NOMO-1 treated with DMSO at 0.1 percent for 48 hours (cell line): ENCODE measurements at regions not wholly inside any gene's neighbourhood (a gene's known extent, or its start where the extent isn't known, plus 50 kb on each side); places are given as distances from the start of the nearest gene placed in this dataset.

Source experiments
- DNase-seq: peaks from one replicate; lab custom pipeline; 2025; ENCODE audit not compliant: unreplicated experiment; lab: John Stamatoyannopoulos, UW

- no peak for DNase-seq
Measured at GRCh38 chr9:91066042-91066415, 264.4 kb downstream of the SYK start.

- DNase-seq, result no peak
Measured at GRCh38 chr9:91066856-91067255, 265.2 kb downstream of the SYK start.

DNA sequence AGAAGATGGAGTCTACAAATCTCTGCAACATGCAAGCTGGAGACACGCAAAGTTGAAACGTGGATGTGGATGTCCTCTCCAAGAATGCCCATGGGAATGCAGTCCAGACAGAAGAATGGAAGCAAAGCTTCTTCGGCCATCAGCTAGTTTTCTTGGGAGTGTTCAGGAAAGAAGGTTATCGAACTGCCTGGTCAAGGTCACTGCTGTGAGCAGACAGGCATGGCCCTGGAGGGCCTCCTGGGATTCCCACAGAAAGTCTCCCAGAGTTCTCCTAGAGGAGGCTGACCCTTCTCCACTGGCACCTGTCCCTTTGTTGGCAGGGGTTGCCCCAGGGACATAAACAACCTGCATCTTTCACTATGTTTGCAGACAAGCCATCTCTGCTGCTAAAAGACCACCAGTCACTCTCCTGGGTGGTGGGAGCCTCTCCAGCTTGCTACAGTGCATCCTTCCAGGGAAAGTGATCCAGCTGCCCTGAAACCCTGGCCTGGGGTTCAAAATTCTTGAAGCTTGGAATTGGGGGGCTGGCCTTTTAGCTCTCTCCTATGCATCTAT is 265.8 kb downstream of the SYK start:
- DNase-seq, result no peak

- no peak for DNase-seq
Measured at GRCh38 chr9:91071184-91071990, 269.8 kb downstream of the SYK start.

DNA sequence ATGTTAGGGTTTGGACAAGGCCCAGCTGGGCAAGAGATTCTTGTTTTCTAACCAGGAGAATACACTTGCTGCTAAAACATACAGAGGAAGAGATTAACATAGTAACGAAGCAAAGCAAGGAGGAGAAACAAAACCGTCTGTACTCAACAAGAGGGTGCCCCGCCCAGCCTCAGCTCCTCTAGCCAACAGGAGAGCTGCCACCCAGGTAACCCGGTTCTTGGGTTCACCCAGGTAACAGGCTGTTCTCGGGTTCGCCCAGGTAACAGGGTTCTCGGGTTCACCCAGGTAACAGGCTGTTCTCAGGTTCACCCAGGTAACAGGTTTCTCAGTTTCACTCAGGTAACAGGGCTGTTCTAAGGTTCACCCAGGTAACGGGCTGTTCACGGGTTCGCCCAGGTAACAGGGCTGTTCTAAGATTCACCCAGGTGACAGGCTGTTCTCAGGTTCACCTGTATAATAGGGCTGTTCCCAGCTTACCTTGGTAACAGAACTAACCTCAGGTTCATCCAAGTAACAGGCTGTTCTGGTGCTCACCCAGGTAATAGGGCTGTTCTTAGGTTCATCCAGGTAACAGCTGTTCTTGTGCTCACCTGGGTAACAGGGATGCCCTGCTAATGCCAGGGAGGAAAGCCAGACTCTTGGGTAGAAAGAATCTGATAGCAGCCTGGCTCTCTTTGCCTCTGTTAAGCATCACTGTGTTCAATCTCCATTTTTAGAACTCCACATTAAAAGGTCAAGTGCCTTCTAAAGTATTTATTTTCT is 271.6 kb downstream of the SYK start:
- no peak for DNase-seq

- DNase-seq, result no peak
Measured at GRCh38 chr9:91073811-91074771, 272.5 kb downstream of the SYK start.

DNA sequence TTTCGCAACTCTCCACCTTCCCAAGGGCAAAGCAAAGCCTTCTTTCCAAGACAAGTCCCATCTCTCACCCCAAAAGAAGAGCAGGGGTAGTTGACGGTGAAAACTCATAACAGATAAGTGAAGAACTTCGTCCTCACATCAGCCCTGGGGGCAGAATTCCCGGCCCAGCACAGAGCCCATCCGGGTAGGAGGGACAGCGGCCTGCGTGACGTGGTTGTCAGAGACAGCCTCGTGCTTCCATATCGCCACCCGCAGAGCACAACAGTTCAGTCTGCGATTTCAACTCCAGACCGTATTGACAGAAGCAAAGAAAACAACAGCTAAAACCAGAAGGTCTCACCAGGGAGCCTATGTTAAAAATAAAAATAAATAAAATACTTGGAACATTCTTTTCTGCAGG is 273.2 kb downstream of the SYK start:
- DNase-seq, result no peak

DNA sequence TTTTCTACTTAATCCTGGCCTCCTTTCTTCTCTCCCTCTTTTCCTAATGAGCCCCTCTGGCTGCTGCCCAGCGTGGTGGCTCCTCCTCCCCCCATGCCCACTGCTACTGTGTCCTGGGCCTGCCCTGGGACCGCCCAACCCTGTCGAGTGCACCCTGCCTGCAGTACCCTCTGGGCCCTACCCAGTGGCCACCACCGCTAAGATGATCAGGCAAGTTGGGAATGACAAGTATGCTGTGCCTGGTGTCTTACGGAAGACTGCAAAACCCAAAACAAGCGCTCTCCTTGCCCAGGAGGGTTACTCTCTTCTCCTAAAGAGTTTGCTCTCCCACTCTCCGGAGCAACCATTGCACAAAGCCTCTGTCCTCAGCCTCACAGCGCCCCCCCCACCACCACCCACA is 273.7 kb downstream of the SYK start:
- DNase-seq, result no peak

- DNase-seq, result no peak
Measured at GRCh38 chr9:91077624-91078368, 276.2 kb downstream of the SYK start.

DNA sequence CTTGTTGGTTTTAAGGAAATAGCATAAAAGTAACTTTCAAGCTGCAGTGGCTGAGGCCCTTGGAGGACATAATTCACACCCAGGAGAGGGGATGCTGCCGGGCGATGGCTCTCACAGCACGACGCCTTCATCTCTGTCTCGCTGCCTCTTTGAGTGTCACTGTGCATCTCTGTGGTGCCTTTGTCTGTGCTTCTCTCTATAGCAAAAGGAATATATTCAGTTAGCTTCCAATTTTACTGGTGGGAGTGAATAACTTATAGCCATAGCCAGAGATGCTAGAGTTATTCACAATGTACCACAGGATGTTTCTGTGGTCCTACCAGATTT is 276.7 kb downstream of the SYK start:
- no peak for DNase-seq

DNA sequence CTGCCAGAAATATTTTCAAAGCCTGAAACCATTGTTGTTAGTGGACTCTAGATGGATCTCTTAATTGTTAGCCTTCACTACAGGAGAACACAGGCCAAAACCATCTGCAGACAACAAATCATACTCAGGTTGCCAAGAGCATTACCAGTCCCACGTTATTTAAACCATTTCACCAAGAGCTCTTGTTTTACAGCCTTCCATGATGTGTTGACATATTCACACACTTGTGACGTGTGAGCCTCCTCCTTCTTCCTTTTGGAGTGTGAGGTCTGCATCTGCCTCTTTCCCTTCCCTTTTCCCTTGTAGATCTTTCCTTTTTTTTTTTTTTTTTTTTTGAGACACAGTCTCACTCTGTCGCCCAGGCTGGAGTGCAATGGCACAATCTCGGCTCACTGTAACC is 279.0 kb downstream of the AUH start:
- DNase-seq, result no peak

DNA sequence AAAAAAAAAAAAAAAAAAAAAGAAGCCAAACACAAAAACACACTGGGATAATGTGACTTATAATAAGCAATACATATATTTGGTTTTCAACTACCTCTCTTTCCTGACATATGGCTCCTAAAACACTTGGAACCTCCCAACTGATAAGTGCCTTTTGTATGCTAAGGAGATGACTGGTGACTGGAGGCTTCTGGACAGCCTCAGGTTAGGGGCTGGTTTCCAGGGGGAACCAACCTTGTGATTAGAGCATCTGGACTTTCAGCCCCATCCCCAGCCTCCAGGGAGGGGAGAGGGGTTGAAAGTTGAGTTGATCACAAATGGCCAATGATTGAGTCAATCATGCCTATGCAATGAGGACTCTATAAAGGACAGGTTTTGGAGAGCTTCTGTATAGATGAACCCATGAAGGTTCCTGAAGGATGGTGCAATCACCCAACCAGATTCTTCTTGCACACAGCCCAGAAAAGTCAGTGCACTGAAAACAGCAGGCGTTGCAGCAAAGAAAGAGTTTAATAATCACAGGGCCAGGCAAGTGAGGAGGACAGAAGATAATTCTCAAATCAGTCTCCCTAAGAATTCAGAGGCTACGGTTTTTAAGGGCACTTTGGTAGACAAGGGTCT is 276.7 kb downstream of the AUH start:
- DNase-seq, result no peak

- peak; percentile 81 for DNase-seq
Measured at GRCh38 chr9:91085517-91086291, 276.0 kb downstream of the AUH start.

- peak; percentile 0 for DNase-seq
Measured at GRCh38 chr9:91086657-91087461, 274.9 kb downstream of the AUH start.

DNA sequence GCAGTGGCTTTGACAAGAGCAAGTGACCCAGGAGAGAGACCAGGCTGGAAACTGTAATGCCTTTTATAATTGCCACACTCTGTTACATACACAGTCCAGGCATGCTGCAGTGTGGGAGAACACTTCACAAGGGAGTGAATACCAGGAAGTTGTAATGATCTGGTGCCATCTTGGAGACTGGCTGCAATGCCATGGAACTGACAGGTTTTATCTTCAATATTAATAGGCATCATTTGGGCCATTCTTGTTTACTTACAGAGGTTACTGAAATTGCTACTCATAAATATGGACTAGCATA is 274.3 kb downstream of the AUH start:
- no peak for DNase-seq

DNA sequence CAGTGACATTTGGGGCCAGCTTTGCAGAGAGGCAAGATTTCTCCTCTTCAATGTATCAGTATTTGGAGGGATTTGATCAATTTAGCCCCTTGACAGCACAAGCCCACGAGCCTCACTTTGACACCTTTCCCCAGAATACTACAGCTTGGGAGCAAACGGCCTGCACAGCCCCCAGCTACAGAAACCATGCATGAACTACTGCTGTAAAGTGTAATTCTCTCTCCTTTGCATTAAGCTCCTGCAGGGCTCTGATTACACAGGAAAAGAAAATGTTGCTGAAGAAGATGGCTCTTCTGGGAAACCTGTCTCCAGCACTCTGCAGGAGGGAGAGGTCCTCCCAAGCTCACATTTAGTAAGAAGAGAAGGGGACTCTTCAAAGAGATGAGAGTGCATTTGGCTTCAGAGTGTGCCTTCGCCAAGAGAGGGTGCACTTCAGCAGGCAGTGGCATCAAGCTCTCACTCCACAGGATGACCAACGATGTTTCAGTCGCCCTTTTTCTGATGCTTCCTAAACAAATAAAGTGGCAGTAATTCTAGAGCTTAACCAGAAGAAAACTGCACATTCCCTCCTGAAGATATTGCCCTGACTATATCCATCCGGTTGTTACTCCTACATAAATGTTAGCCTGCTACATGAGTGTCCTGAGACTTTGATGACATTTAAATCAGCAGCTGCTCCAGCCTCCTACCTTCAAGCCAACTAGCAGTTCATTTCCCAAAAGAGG is 272.2 kb downstream of the AUH start:
- no peak for DNase-seq

DNA sequence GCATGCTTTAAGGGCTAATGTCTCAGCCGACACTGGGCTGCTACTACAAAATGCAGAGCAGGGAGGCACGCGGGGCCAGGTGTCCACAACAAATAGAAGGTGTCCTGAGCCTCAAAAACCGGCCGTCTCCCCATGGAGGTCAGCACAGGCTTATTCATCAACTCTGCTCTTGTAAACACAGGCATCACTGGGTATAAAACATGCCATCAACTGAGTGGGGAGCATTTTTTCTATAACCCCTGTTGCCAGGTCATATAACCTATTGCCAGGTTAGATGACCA is 271.6 kb downstream of the AUH start:
- no peak for DNase-seq

GRCh38 chr9:91092214-91092613 is 269.5 kb downstream of the AUH start:
- DNase-seq, result no peak
